ENCODE measurements at regions not wholly inside any gene's neighbourhood (a gene's known extent, or its start where the extent isn't known, plus 50 kb on each side); places are given as distances from the start of the nearest gene placed in this dataset.
A peak's percentile ranks its signal among the peaks of the same experiment; 100 is the strongest.

- DNase-seq (ENCODE audit: low spot score) = peak; percentile 61
Measured at GRCh38 chr12:93243689-93244513, 133.8 kb upstream of the NUDT4 start.

GRCh38 chr12:93244514-93245077 is 133.1 kb upstream of the NUDT4 start:
- no peak for DNase-seq (ENCODE audit: low spot score)

- DNase-seq (ENCODE audit: low spot score) = peak; percentile 37
Measured at GRCh38 chr12:93245543-93245942, 132.2 kb upstream of the NUDT4 start.

DNA sequence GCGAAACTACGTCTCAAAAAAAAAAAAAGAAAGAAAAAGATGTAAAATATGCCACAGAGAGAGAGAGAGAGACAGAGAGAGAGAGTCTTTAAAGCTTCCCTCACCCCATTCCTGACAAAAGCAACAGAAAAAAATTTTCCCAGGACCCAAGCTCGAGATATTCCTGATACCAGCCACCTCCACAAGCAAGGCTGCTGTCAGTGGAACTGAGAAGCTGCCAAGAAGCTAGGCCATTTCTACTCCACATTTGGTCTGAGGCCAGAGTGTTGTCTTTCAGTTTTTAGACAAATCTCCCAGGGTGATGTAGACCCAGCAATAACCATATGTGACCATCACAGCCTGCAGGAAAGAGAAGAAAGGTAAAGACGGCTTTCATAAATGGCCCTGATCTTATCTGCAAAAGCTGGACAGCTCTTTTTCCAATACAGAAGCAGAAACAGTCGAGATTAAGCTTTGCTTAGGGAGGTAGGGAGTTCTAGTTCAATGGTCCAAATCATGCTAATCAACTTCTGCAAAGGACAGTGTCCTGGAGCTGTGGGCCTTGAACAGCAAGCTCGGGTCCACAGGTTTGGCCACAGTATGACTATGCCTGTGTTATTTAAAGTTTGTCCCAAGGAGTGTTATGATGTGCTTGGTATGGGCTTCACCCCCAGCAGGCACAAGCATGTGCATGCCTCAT is 130.3 kb upstream of the NUDT4 start:
- DNase-seq (ENCODE audit: low spot score) = no peak

DNA sequence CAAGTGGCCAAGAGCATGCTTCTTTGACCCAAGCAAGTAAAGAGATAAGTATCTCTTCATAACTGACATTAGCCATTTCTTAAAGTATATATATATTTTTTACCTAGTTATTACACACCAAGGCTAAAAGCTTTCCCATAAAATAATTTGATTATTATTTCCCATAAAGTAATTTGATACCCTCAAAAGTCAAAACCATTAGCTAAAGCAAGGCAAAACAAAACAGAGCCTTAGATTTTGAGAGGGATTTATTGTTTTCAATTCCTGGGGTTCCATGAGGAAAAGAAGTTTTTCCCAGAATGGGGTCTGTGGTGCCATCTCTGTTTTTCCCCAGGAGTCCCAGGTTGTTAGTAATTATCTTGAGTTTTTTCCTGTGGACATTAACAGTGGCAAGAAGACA is 125.5 kb upstream of the NUDT4 start:
- DNase-seq (ENCODE audit: low spot score) = no peak

DNA sequence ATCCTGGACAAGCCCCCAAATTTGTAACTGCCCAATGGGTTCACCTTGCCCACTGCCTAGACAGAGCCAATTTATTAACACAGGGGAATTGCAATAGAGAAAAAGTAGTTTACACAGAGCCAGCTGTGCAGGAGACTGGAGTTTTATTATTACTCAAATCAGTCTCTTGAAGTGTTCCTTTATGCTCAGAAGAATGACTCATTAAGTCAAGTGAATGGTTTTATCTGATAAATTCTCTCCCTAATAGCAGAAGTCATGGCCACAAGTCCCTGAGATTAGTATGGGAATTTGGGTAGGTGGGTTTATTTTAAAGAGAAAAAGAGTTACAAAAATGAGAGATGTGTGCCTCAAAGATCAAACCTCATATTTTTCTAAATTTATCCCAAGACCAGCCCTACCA is 122.8 kb upstream of the NUDT4 start:
- no peak for DNase-seq (ENCODE audit: low spot score)

- no peak for DNase-seq (ENCODE audit: low spot score)
Measured at GRCh38 chr12:93256256-93256969, 121.3 kb upstream of the NUDT4 start.

GRCh38 chr12:93261505-93262094 is 116.1 kb upstream of the NUDT4 start:
- no peak for DNase-seq (ENCODE audit: low spot score)

DNA sequence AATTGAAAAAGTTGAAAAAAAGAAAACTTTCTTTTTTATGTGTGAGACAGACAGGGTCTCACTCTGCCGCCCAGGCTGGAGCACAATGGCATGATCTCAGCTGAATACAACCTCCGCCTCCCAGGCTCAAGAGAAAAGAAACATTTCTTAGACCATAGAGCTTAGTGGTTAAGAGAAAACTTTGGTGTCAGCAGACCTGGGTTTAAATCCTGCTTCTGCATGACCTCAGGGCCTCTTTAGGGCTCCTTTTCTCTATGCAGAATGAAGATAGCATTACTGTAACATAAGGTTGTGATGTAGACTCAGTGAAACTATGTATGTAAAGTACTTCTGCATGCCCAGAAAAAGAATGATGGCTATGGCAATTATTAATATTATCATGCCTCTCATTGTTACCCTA is 104.7 kb upstream of the NUDT4 start:
- no peak for DNase-seq (ENCODE audit: low spot score)

DNA sequence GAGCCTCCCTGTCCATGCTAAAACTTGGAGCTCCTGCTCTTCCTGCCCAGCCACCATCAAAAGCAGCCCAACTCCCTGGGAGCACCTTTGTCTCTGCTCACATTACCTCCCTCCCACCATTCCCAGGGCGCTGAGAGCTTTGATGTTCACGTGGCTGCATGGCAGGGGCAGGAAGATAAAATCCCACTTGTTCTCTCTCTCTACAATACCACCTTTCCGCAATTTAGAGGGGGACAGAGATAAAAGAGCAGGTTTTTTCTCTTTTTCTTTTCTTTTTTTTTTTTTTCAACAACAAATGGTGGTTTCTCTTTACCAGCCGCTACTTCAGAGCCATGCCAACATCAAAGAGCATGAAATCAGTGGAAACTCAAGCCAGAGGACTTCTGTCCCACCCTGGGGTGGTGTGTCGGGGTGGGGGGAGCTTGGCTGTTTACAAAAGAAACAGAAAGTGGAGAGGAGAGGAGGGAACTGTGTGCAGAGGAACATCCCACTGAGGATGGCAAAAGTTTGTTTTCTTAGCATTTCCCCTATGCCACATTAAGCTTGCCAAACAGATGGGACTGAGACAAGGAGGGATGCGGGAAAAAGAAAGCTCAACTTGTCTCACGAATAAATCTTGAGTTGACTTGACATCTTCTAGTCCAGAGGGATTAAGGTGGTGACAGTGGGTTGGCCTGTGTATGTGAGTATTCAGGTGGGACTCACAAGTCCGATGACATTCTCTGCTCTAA is 103.7 kb upstream of the NUDT4 start:
- DNase-seq (ENCODE audit: low spot score) = no peak

- DNase-seq (ENCODE audit: low spot score) = no peak
Measured at GRCh38 chr12:93274937-93275336, 102.8 kb upstream of the NUDT4 start.

GRCh38 chr12:93275589-93275988 is 102.1 kb upstream of the NUDT4 start:
- no peak for DNase-seq (ENCODE audit: low spot score)

DNA sequence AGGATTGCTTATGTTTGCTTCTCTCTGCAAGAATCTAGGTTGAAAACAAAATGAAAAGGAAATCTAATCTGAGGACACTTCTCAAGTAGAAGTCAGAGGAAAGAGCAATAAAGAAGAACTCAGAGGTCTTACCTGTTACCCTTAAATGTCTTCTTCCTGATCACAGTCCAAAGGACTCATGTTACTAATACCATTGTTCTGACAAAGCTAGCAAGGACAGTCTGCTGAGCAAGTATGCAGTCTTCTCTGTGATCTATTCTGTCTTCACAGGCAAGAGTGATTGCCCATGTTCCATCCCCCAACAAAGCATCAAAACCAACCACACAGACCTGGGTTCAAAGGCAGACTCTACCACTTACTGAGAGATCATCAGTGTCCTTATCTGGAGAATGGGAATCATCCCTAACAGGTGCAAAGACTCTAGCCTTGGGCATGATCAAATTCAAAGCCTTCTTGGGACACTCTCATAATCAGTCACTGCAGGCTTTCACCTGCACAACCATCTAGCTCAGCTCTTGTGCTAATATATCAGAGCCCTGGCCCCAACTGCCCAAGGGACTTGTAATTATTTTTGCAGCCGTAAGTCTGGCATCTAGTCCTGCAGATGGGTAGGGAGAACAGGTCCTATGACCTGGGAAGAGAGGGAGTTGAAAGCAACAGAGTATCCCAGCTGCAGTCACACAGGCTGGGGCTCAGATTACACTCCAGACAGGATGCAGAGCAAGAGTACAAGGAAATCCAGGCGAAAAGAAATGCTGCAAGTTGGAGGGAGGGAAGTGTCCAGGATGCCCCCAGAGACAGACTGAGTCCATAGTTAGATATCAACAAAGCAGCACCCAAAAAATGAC is 97.9 kb upstream of the NUDT4 start:
- no peak for DNase-seq (ENCODE audit: low spot score)

DNA sequence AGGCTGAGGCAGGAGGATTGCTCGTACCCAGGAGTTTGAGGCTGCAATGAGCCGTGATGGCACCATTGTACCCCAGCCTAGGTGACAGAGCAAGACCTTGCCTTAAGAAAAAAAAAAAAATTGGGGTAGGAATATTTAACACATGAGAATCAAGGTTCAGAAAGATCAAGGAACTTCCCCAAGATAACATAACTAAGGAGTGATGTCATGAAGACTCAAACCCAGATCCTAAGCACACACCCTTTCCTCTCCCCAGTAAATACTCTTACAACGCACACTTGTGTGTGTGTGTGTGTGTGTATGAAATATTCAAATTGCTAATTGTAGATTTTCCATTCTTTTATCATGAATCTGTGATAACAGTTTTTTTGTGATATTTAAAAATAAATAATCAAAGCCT is 90.6 kb upstream of the NUDT4 start:
- no peak for DNase-seq (ENCODE audit: low spot score)

DNA sequence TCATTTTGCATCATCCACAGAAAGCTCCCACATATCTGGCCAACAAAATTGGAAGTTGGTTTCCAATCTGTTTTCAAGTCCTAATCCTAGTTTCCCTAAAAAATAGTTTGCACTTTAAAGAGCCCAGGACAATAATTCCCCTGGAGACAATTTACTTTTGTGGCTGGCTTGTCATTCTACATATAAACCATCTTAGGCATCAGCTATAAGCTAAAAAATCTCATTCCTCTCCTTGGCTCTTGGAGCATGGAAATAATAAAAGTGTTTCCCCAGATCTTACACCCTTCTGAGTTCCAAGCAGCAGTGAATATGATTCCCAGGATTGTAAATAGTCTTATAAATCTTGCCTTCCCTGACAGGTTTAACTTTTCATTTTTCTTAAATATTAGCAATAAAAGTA is 89.1 kb upstream of the NUDT4 start:
- no peak for DNase-seq (ENCODE audit: low spot score)

GRCh38 chr12:93290391-93290790 is 87.3 kb upstream of the NUDT4 start:
- no peak for DNase-seq (ENCODE audit: low spot score)

GRCh38 chr12:93292213-93292612 is 85.5 kb upstream of the NUDT4 start:
- no peak for DNase-seq (ENCODE audit: low spot score)

GRCh38 chr12:93292731-93293566 is 84.8 kb upstream of the NUDT4 start:
- no peak for DNase-seq (ENCODE audit: low spot score)

- DNase-seq (ENCODE audit: low spot score) = no peak
Measured at GRCh38 chr12:93297032-93297431, 80.7 kb upstream of the NUDT4 start.

DNA sequence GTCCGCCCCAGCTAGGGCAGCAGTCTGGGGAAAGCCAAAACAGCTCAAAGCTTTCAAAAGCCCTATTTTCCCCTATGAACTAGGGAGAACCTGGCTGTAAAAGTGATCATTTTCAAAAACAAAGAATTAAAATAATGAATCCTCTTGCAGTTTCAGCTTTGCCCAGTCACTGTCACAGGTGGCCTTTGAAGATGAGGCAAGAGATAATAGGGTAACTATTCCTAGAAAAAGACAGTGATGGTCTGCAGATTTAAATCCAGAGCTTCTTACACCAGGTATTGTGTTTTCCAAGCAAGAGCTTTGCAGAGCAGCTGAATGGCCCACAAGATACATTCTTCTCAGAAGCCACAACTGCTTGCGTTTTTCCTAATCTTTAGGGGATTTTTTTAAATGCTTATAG is 80.2 kb upstream of the NUDT4 start:
- no peak for DNase-seq (ENCODE audit: low spot score)

All from hematopoietic multipotent progenitor cell treated with erythropoietin and hydrocortisone succinate and interleukin-3 and kit ligand, for 17 days (in vitro differentiated cells).